Nephron progenitor cell (in vitro differentiated cells): ENCODE measurements at regions not wholly inside any gene's neighbourhood (a gene's known extent, or its start where the extent isn't known, plus 50 kb on each side); places are given as distances from the start of the nearest gene placed in this dataset.

Source experiments
- DNase-seq: peaks from one replicate; pipeline ENCODE4 v3.0.0; 2021
- H3K27ac Mint-ChIP-seq: 2 replicates; pipeline ENCODE4 v1.8.0; 2021; ENCODE audit warnings: mild to moderate bottlenecking, moderate library complexity, mixed read lengths
- H3K27me3 Mint-ChIP-seq: 2 replicates; pipeline ENCODE4 v1.8.0; 2021; ENCODE audit warnings: mild to moderate bottlenecking, low read depth, mixed read lengths; ENCODE audit not compliant: poor library complexity
- H3K36me3 Mint-ChIP-seq: 2 replicates; pipeline ENCODE4 v1.8.0; 2021; ENCODE audit warnings: low read depth, mixed read lengths
- H3K4me1 Mint-ChIP-seq: 2 replicates; pipeline ENCODE4 v1.8.0; 2021; ENCODE audit warnings: mixed read lengths
- H3K4me3 Mint-ChIP-seq: 2 replicates; pipeline ENCODE4 v1.8.0; 2021; ENCODE audit warnings: mild to moderate bottlenecking, moderate library complexity, mixed read lengths
- H3K9me3 Mint-ChIP-seq: 2 replicates; pipeline ENCODE4 v1.8.0; 2021; ENCODE audit warnings: mild to moderate bottlenecking, moderate library complexity, mixed read lengths
- TF ChIP-seq, protein P1 (sequence below): fragments of 200-600 bp; sonication (generic); IDR thresholded peaks from 2 replicates; pipeline ENCODE4 v1.5.0; 2021; ENCODE audit warnings: antibody characterized with exemption

DNA sequence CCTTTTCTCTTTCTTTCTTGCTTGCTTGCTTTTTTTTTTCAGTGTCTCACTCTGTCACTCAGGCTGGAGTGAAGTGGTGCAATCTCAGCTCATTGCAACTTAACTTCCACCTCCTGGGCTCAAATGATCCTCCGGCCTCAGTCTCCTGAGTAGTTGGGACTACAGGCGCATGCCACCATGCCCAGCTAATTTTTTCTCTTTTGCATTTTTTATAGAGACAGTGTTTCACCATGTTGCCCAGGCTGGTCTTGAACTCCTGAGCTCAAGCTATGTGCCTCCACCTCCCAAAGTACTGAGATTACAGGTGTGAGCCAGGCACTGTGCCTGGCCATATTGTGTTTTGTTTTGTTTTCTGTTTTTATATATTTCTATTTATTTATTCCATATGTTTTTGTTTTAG is 461.0 kb downstream of the ADAMTS20 start:
- Mint-ChIP-seq H3K4me1 (no peaks in the 10 kb centered on the region), H3K27ac (no peak overlapping the region), H3K9me3 (peaks cover 49% of the 10 kb centered on the region), H3K27me3 (no peaks in the 10 kb centered on the region), H3K36me3 (peaks cover 25% of the 10 kb centered on the region), H3K4me3 (no peak overlapping the region)
- no peak for DNase-seq
- TF ChIP-seq, protein P1, sequence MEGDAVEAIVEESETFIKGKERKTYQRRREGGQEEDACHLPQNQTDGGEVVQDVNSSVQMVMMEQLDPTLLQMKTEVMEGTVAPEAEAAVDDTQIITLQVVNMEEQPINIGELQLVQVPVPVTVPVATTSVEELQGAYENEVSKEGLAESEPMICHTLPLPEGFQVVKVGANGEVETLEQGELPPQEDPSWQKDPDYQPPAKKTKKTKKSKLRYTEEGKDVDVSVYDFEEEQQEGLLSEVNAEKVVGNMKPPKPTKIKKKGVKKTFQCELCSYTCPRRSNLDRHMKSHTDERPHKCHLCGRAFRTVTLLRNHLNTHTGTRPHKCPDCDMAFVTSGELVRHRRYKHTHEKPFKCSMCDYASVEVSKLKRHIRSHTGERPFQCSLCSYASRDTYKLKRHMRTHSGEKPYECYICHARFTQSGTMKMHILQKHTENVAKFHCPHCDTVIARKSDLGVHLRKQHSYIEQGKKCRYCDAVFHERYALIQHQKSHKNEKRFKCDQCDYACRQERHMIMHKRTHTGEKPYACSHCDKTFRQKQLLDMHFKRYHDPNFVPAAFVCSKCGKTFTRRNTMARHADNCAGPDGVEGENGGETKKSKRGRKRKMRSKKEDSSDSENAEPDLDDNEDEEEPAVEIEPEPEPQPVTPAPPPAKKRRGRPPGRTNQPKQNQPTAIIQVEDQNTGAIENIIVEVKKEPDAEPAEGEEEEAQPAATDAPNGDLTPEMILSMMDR: no peak

GRCh38 chr12:43087195-43088091 is 464.6 kb downstream of the ADAMTS20 start:
- no peak for DNase-seq
- Mint-ChIP-seq H3K27ac (no peak overlapping the region), H3K27me3 (no peaks in the 10 kb centered on the region), H3K4me1 (no peaks in the 10 kb centered on the region), H3K36me3 (peaks cover 53% of the 10 kb centered on the region), H3K4me3 (no peak overlapping the region), H3K9me3 (peaks cover 79% of the 10 kb centered on the region)
- TF ChIP-seq, protein P1: no peak

DNA sequence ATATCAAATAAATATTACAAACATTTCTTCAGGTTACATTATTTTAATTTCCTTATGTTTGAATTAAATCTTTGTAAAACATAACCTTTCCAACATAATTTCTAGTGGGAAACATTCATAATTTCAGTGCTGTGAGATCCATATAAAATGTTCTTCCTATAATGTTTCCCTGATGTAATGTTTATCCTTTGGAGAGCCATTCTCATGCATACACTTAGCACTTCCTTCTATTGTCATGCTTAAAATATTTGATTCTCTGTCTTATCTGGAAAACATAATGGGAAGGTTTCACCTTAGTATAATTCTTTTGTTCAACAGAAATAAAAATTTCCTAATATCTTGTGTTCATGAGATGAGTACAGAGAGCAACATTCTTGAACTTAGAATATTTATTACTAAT is 472.5 kb downstream of the ADAMTS20 start:
- no peak for DNase-seq
- Mint-ChIP-seq H3K27ac (no peak overlapping the region), H3K4me1 (no peaks in the 10 kb centered on the region), H3K36me3 (peaks cover 25% of the 10 kb centered on the region), H3K9me3 (peaks cover 37% of the 10 kb centered on the region), H3K4me3 (no peak overlapping the region), H3K27me3 (no peaks in the 10 kb centered on the region)
- TF ChIP-seq, protein P1: no peak

DNA sequence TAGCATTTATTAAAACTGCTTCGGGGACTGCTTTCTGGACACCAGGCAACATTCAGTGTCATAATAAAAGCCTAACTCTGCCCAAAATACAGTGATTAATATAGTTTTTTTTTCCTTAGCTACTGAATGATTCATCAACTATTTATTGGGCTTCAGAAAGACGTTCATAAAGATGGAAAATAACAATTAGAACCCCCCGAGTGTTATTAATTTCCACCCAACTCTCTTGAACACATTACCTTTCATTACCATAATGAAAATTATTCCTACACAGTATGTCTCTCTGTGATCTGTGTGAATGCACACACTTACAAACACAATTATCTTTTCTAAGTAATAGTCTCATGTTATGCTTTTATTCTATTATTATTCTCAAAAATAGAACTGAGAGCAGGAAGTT is 473.0 kb downstream of the ADAMTS20 start:
- no peak overlapping the region for H3K4me3 Mint-ChIP-seq
- H3K27ac Mint-ChIP-seq: no peak overlapping the region
- TF ChIP-seq, protein P1: no peak
- no peaks in the 10 kb centered on the region for H3K4me1 Mint-ChIP-seq
- H3K36me3 Mint-ChIP-seq: peaks cover 21% of the 10 kb centered on the region
- DNase-seq: no peak
- H3K27me3 Mint-ChIP-seq: no peaks in the 10 kb centered on the region
- peaks cover 32% of the 10 kb centered on the region for H3K9me3 Mint-ChIP-seq

DNA sequence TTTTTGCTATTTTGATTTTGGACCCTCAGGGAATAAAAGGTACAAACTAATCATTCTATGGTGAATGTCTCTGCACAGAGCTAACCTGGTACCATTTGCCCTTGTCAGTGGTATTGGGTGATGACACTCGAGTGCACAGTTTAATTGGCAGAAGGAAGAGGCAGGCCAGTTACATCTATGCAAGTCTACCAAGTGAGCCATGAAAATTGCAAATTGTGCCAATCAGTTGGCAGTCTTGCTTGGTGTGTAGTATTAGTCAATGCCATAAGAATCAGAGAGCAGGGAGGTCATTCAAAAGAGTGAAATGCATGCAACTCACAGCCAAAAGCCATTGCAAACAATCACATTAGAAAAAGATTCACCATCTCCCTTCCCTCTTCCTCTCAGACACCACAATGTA is 479.6 kb downstream of the ADAMTS20 start:
- no peaks in the 10 kb centered on the region for H3K36me3 Mint-ChIP-seq
- H3K27me3 Mint-ChIP-seq: no peaks in the 10 kb centered on the region
- no peak for DNase-seq
- no peaks in the 10 kb centered on the region for H3K9me3 Mint-ChIP-seq
- no peak overlapping the region for H3K27ac Mint-ChIP-seq
- TF ChIP-seq, protein P1: no peak
- H3K4me1 Mint-ChIP-seq: peaks cover 6% of the 10 kb centered on the region
- H3K4me3 Mint-ChIP-seq: no peak overlapping the region

GRCh38 chr12:43069768-43070221 is 480.2 kb upstream of the PRICKLE1 start:
- H3K9me3 Mint-ChIP-seq: peaks cover 11% of the 10 kb centered on the region
- H3K27ac Mint-ChIP-seq: no peak overlapping the region
- no peaks in the 10 kb centered on the region for H3K27me3 Mint-ChIP-seq
- peaks cover 6% of the 10 kb centered on the region for H3K36me3 Mint-ChIP-seq
- no peak for DNase-seq
- H3K4me1 Mint-ChIP-seq: peaks cover 20% of the 10 kb centered on the region
- TF ChIP-seq, protein P1: no peak
- H3K4me3 Mint-ChIP-seq: no peak overlapping the region
